ENCODE measurements at regions not wholly inside any gene's neighbourhood (a gene's known extent, or its start where the extent isn't known, plus 50 kb on each side); places are given as distances from the start of the nearest gene placed in this dataset.

DNA sequence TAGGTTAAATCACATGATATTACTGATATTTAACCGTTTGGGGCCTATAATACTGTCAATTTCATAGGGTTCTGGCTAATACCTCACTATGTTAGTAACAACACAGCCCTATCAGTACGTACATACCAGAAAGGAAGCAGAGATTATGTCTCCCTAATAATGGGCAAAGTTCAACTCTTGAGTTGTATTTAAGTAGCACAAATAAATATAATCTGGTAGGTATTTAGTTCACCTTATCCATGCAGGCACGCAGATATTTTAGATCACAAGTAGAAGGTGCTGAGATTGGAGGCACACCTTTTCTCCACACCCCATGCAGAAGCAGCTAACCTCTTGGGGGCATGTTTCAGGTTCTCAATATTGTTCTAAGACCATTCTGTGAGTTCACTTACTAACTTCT is 118.9 kb downstream of the IRS1 start:
- TF ChIP-seq POLR2AphosphoS5 (IDR thresholded peaks at IDR 0.05; ENCODE audit: low read depth) = no peak
- no peak for TF ChIP-seq EZH2 (IDR thresholded peaks at IDR 0.05; ENCODE audit: low read depth, unreplicated experiment)
- no peak for TF ChIP-seq EZH2phosphoT487 (IDR thresholded peaks at IDR 0.05; ENCODE audit: unreplicated experiment)
- TF ChIP-seq, protein P1, sequence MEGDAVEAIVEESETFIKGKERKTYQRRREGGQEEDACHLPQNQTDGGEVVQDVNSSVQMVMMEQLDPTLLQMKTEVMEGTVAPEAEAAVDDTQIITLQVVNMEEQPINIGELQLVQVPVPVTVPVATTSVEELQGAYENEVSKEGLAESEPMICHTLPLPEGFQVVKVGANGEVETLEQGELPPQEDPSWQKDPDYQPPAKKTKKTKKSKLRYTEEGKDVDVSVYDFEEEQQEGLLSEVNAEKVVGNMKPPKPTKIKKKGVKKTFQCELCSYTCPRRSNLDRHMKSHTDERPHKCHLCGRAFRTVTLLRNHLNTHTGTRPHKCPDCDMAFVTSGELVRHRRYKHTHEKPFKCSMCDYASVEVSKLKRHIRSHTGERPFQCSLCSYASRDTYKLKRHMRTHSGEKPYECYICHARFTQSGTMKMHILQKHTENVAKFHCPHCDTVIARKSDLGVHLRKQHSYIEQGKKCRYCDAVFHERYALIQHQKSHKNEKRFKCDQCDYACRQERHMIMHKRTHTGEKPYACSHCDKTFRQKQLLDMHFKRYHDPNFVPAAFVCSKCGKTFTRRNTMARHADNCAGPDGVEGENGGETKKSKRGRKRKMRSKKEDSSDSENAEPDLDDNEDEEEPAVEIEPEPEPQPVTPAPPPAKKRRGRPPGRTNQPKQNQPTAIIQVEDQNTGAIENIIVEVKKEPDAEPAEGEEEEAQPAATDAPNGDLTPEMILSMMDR (conservative IDR thresholded peaks at IDR 0.05; ENCODE audit: low read depth in 2 of 2) = no peak
- TF ChIP-seq, protein P2, sequence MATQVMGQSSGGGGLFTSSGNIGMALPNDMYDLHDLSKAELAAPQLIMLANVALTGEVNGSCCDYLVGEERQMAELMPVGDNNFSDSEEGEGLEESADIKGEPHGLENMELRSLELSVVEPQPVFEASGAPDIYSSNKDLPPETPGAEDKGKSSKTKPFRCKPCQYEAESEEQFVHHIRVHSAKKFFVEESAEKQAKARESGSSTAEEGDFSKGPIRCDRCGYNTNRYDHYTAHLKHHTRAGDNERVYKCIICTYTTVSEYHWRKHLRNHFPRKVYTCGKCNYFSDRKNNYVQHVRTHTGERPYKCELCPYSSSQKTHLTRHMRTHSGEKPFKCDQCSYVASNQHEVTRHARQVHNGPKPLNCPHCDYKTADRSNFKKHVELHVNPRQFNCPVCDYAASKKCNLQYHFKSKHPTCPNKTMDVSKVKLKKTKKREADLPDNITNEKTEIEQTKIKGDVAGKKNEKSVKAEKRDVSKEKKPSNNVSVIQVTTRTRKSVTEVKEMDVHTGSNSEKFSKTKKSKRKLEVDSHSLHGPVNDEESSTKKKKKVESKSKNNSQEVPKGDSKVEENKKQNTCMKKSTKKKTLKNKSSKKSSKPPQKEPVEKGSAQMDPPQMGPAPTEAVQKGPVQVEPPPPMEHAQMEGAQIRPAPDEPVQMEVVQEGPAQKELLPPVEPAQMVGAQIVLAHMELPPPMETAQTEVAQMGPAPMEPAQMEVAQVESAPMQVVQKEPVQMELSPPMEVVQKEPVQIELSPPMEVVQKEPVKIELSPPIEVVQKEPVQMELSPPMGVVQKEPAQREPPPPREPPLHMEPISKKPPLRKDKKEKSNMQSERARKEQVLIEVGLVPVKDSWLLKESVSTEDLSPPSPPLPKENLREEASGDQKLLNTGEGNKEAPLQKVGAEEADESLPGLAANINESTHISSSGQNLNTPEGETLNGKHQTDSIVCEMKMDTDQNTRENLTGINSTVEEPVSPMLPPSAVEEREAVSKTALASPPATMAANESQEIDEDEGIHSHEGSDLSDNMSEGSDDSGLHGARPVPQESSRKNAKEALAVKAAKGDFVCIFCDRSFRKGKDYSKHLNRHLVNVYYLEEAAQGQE (IDR thresholded peaks at IDR 0.05; ENCODE audit: unreplicated experiment) = no peak
- TF ChIP-seq CREB1 (CRISPR knock-in tag; IDR thresholded peaks at IDR 0.05; ENCODE audit: low read depth) = no peak
- no peak for TF ChIP-seq ZNF331 (CRISPR knock-in tag; IDR thresholded peaks at IDR 0.05; ENCODE audit: low read depth)
- no peak for TF ChIP-seq JUNB (IDR thresholded peaks at IDR 0.05; ENCODE audit: unreplicated experiment)
- no peak for TF ChIP-seq ZNF114 (CRISPR knock-in tag; IDR thresholded peaks at IDR 0.05)
- TF ChIP-seq STAT1 (IDR thresholded peaks at IDR 0.05; ENCODE audit: unreplicated experiment) = no peak
- TF ChIP-seq, protein P3, sequence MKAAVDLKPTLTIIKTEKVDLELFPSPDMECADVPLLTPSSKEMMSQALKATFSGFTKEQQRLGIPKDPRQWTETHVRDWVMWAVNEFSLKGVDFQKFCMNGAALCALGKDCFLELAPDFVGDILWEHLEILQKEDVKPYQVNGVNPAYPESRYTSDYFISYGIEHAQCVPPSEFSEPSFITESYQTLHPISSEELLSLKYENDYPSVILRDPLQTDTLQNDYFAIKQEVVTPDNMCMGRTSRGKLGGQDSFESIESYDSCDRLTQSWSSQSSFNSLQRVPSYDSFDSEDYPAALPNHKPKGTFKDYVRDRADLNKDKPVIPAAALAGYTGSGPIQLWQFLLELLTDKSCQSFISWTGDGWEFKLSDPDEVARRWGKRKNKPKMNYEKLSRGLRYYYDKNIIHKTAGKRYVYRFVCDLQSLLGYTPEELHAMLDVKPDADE (IDR thresholded peaks at IDR 0.05) = no peak
- TF ChIP-seq, protein P4, sequence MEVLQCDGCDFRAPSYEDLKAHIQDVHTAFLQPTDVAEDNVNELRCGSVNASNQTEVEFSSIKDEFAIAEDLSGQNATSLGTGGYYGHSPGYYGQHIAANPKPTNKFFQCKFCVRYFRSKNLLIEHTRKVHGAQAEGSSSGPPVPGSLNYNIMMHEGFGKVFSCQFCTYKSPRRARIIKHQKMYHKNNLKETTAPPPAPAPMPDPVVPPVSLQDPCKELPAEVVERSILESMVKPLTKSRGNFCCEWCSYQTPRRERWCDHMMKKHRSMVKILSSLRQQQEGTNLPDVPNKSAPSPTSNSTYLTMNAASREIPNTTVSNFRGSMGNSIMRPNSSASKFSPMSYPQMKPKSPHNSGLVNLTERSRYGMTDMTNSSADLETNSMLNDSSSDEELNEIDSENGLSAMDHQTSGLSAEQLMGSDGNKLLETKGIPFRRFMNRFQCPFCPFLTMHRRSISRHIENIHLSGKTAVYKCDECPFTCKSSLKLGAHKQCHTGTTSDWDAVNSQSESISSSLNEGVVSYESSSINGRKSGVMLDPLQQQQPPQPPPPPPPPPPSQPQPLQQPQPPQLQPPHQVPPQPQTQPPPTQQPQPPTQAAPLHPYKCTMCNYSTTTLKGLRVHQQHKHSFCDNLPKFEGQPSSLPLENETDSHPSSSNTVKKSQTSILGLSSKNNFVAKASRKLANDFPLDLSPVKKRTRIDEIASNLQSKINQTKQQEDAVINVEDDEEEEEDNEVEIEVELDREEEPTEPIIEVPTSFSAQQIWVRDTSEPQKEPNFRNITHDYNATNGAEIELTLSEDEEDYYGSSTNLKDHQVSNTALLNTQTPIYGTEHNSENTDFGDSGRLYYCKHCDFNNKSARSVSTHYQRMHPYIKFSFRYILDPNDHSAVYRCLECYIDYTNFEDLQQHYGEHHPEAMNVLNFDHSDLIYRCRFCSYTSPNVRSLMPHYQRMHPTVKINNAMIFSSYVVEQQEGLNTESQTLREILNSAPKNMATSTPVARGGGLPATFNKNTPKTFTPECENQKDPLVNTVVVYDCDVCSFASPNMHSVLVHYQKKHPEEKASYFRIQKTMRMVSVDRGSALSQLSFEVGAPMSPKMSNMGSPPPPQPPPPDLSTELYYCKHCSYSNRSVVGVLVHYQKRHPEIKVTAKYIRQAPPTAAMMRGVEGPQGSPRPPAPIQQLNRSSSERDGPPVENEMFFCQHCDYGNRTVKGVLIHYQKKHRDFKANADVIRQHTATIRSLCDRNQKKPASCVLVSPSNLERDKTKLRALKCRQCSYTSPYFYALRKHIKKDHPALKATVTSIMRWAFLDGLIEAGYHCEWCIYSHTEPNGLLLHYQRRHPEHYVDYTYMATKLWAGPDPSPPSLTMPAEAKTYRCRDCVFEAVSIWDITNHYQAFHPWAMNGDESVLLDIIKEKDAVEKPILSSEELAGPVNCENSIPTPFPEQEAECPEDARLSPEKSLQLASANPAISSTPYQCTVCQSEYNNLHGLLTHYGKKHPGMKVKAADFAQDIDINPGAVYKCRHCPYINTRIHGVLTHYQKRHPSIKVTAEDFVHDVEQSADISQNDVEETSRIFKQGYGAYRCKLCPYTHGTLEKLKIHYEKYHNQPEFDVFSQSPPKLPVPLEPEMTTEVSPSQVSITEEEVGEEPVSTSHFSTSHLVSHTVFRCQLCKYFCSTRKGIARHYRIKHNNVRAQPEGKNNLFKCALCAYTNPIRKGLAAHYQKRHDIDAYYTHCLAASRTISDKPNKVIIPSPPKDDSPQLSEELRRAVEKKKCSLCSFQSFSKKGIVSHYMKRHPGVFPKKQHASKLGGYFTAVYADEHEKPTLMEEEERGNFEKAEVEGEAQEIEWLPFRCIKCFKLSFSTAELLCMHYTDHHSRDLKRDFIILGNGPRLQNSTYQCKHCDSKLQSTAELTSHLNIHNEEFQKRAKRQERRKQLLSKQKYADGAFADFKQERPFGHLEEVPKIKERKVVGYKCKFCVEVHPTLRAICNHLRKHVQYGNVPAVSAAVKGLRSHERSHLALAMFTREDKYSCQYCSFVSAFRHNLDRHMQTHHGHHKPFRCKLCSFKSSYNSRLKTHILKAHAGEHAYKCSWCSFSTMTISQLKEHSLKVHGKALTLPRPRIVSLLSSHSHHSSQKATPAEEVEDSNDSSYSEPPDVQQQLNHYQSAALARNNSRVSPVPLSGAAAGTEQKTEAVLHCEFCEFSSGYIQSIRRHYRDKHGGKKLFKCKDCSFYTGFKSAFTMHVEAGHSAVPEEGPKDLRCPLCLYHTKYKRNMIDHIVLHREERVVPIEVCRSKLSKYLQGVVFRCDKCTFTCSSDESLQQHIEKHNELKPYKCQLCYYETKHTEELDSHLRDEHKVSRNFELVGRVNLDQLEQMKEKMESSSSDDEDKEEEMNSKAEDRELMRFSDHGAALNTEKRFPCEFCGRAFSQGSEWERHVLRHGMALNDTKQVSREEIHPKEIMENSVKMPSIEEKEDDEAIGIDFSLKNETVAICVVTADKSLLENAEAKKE (CRISPR knock-in tag; IDR thresholded peaks at IDR 0.05) = no peak
